ENCODE measurements at regions not wholly inside any gene's neighbourhood (a gene's known extent, or its start where the extent isn't known, plus 50 kb on each side); places are given as distances from the start of the nearest gene placed in this dataset.
A peak's percentile ranks its signal among the peaks of the same experiment; 100 is the strongest.

DNA sequence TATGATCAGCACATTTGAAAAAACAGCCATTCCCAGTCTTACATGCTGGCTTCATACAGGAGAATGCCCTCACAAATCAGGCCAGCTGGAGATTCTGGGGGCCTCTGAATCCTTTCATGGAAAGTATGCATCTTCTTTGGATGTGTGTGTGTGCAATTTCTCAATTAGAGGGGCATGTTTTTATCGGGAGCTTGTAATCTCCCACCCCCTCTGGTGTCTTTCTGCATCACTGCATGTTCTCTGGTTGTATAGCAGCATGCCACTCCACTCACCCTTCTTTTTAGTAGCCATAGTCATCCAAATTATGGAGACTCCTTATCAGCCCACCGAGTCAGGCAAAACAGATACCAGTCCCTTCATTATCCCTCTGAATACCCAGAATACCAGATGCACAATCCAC is 282.2 kb upstream of the SLIT2 start (continued):
- no peak for TF ChIP-seq ZFP30 (CRISPR knock-in tag; IDR thresholded peaks at IDR 0.05)
- TF ChIP-seq ESRRG (CRISPR knock-in tag; IDR thresholded peaks at IDR 0.05), result no peak
- TF ChIP-seq ZNF70 (CRISPR knock-in tag; IDR thresholded peaks at IDR 0.05), result no peak
- no peak for TF ChIP-seq ZNF565 (CRISPR knock-in tag; conservative IDR thresholded peaks at IDR 0.05; ENCODE audit: low read depth)
- TF ChIP-seq, protein P1, sequence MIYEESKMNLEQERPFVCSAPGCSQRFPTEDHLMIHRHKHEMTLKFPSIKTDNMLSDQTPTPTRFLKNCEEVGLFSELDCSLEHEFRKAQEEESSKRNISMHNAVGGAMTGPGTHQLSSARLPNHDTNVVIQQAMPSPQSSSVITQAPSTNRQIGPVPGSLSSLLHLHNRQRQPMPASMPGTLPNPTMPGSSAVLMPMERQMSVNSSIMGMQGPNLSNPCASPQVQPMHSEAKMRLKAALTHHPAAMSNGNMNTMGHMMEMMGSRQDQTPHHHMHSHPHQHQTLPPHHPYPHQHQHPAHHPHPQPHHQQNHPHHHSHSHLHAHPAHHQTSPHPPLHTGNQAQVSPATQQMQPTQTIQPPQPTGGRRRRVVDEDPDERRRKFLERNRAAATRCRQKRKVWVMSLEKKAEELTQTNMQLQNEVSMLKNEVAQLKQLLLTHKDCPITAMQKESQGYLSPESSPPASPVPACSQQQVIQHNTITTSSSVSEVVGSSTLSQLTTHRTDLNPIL (CRISPR knock-in tag; IDR thresholded peaks at IDR 0.05; ENCODE audit: low read depth), result no peak
- TF ChIP-seq ARNTL (CRISPR knock-in tag; IDR thresholded peaks at IDR 0.05; ENCODE audit: borderline replicate concordance, low read depth), result no peak
- TF ChIP-seq ZNF8 (CRISPR knock-in tag; IDR thresholded peaks at IDR 0.05), result no peak
- TF ChIP-seq, protein P2, sequence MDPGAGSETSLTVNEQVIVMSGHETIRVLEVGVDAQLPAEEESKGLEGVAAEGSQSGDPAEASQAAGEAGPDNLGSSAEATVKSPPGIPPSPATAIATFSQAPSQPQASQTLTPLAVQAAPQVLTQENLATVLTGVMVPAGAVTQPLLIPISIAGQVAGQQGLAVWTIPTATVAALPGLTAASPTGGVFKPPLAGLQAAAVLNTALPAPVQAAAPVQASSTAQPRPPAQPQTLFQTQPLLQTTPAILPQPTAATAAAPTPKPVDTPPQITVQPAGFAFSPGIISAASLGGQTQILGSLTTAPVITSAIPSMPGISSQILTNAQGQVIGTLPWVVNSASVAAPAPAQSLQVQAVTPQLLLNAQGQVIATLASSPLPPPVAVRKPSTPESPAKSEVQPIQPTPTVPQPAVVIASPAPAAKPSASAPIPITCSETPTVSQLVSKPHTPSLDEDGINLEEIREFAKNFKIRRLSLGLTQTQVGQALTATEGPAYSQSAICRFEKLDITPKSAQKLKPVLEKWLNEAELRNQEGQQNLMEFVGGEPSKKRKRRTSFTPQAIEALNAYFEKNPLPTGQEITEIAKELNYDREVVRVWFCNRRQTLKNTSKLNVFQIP (CRISPR knock-in tag; IDR thresholded peaks at IDR 0.05; ENCODE audit: borderline replicate concordance, low read depth), result no peak
- no peak for TF ChIP-seq ISL1 (CRISPR knock-in tag; IDR thresholded peaks at IDR 0.05)

DNA sequence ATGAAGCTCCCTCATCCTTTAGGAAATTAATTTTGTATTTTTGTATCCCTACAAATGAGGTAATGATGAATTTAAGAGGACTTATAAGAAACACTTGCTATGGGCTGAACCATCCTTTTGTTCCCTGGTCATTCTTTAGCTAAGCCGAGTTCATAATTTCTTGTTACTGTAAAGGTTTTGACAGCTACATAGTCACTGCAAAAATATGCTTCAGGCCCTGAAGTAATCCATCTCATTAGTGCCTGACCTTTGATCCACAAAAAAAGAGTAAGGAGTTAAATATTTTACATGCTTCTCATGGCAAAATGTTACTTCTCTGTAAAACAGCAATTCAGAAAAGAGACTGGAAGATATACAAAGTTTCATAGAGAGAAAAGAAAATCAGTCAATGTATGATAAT is 290.6 kb upstream of the SLIT2 start:
- ATAC-seq, result peak; percentile 92
- TF ChIP-seq SNAI2 (CRISPR knock-in tag; IDR thresholded peaks at IDR 0.05), result no peak
- TF ChIP-seq, protein P3, sequence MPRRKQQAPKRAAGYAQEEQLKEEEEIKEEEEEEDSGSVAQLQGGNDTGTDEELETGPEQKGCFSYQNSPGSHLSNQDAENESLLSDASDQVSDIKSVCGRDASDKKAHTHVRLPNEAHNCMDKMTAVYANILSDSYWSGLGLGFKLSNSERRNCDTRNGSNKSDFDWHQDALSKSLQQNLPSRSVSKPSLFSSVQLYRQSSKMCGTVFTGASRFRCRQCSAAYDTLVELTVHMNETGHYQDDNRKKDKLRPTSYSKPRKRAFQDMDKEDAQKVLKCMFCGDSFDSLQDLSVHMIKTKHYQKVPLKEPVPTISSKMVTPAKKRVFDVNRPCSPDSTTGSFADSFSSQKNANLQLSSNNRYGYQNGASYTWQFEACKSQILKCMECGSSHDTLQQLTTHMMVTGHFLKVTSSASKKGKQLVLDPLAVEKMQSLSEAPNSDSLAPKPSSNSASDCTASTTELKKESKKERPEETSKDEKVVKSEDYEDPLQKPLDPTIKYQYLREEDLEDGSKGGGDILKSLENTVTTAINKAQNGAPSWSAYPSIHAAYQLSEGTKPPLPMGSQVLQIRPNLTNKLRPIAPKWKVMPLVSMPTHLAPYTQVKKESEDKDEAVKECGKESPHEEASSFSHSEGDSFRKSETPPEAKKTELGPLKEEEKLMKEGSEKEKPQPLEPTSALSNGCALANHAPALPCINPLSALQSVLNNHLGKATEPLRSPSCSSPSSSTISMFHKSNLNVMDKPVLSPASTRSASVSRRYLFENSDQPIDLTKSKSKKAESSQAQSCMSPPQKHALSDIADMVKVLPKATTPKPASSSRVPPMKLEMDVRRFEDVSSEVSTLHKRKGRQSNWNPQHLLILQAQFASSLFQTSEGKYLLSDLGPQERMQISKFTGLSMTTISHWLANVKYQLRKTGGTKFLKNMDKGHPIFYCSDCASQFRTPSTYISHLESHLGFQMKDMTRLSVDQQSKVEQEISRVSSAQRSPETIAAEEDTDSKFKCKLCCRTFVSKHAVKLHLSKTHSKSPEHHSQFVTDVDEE (CRISPR knock-in tag; IDR thresholded peaks at IDR 0.05), result no peak
- no peak for TF ChIP-seq RARB (CRISPR knock-in tag; IDR thresholded peaks at IDR 0.05)

DNA sequence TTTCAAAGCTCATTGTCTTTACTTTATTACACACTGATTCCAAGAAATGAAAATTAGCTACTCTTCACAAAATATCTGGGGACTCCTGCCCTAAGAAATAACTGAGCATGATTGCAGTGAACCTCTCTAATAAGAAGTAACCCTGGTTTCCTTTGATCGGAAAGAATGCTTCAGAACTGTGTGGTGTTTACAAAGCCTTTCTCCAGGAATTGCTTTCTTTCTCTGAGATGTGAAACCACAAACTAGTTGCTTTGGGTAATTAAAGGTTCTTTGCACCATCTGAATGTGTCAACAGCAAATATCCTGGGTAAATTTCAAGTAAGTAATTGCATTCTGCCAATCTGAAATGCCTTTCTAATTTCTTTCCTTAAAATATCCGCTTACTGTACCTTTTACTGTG is 292.9 kb upstream of the SLIT2 start:
- TF ChIP-seq BACH2 (CRISPR knock-in tag; IDR thresholded peaks at IDR 0.05; ENCODE audit: borderline replicate concordance), result no peak
- no peak for TF ChIP-seq ARNTL (CRISPR knock-in tag; IDR thresholded peaks at IDR 0.05; ENCODE audit: borderline replicate concordance, low read depth)
- TF ChIP-seq, protein P1 (CRISPR knock-in tag; IDR thresholded peaks at IDR 0.05; ENCODE audit: low read depth), result no peak
- TF ChIP-seq TCF4 (CRISPR knock-in tag; IDR thresholded peaks at IDR 0.05; ENCODE audit: borderline replicate concordance), result no peak
- no peak for ATAC-seq

DNA sequence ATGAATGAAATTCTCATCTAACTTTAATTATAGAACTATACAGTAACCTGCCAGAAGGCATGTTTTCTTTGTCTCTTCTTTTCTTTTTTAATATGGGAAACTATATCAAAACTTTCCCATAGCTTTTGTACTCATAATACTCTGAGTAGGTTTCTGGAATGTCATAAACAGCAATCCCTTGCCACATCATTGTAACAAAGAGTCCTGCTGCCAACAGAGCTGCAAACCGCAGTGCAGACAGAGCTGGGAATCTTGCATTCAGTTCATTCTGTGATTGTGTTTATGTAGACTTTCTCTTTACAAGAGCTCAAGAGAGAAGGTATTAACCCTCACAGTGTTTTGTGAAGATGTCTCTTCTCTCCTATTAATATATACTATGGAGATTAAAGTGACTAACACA is 304.4 kb upstream of the SLIT2 start:
- no peak for ATAC-seq
- TF ChIP-seq ZC3H10 (CRISPR knock-in tag; IDR thresholded peaks at IDR 0.05) (no peak), ISL1 (CRISPR knock-in tag; IDR thresholded peaks at IDR 0.05) (no peak), ZNF70 (CRISPR knock-in tag; IDR thresholded peaks at IDR 0.05) (no peak), ARNTL (CRISPR knock-in tag; IDR thresholded peaks at IDR 0.05; ENCODE audit: borderline replicate concordance, low read depth) (no peak), TOX (CRISPR knock-in tag; IDR thresholded peaks at IDR 0.05; ENCODE audit: borderline replicate concordance) (no peak)
- TF ChIP-seq, protein P3 (CRISPR knock-in tag; IDR thresholded peaks at IDR 0.05), result no peak
- TF ChIP-seq, protein P4, sequence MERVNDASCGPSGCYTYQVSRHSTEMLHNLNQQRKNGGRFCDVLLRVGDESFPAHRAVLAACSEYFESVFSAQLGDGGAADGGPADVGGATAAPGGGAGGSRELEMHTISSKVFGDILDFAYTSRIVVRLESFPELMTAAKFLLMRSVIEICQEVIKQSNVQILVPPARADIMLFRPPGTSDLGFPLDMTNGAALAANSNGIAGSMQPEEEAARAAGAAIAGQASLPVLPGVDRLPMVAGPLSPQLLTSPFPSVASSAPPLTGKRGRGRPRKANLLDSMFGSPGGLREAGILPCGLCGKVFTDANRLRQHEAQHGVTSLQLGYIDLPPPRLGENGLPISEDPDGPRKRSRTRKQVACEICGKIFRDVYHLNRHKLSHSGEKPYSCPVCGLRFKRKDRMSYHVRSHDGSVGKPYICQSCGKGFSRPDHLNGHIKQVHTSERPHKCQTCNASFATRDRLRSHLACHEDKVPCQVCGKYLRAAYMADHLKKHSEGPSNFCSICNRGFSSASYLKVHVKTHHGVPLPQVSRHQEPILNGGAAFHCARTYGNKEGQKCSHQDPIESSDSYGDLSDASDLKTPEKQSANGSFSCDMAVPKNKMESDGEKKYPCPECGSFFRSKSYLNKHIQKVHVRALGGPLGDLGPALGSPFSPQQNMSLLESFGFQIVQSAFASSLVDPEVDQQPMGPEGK (CRISPR knock-in tag; IDR thresholded peaks at IDR 0.05; ENCODE audit: borderline replicate concordance), result no peak
- TF ChIP-seq, protein P2 (CRISPR knock-in tag; IDR thresholded peaks at IDR 0.05; ENCODE audit: borderline replicate concordance, low read depth), result no peak

Data from SK-N-SH treated with all-trans-retinoic acid at 6 μM for 48 hours (cell line).